Stimulated activated effector memory CD8-positive, alpha-beta T cell treated with anti-CD3 and anti-CD28 coated beads, Interleukin-12 subunit alpha, Interleukin-12 subunit beta, amount 100 ng/mL, for 72 hours (primary cell): ENCODE measurements at regions not wholly inside any gene's neighbourhood (a gene's known extent, or its start where the extent isn't known, plus 50 kb on each side); places are given as distances from the start of the nearest gene placed in this dataset.

ENCODE experiments used
- ATAC-seq: fragments of 150-1000 bp; cut with Tn5 transposase; 2 replicates; pipeline ENCODE4 v1.10.0; 2021
- DNase-seq, 2 donors: peaks; one replicate each; pipeline ENCODE4 v3.0.0; 2021 to 2022; ENCODE audit warnings: low spot score in 2 of 2
- H3K27ac Mint-ChIP-seq: one replicate; pipeline ENCODE4 v1.8.0; 2022; ENCODE audit warnings: mild to moderate bottlenecking, mixed read lengths
- H3K36me3 Mint-ChIP-seq: one replicate; pipeline ENCODE4 v1.8.0; 2022; ENCODE audit warnings: mild to moderate bottlenecking, mixed read lengths
- H3K4me1 Mint-ChIP-seq: one replicate; pipeline ENCODE4 v1.8.0; 2022; ENCODE audit warnings: mixed read lengths
- H3K4me3 Mint-ChIP-seq: one replicate; pipeline ENCODE4 v1.8.0; 2022; ENCODE audit warnings: mild to moderate bottlenecking, mixed read lengths
- H3K9me3 Mint-ChIP-seq: one replicate; pipeline ENCODE4 v1.8.0; 2022; ENCODE audit warnings: mixed read lengths

- H3K4me1 Mint-ChIP-seq: no peaks in the 10 kb centered on the region
- no peak overlapping the region for H3K27ac Mint-ChIP-seq
- ATAC-seq: no peak
- H3K4me3 Mint-ChIP-seq: no peak overlapping the region
- H3K9me3 Mint-ChIP-seq: peaks cover 5% of the 10 kb centered on the region
- no peak for DNase-seq
- H3K36me3 Mint-ChIP-seq: no peaks in the 10 kb centered on the region
These were observed 301.4 kb downstream of the AHR start for GRCh38 chr7:17599733-17600339.

GRCh38 chr7:17600340-17600752 is 301.9 kb downstream of the AHR start:
- H3K4me3 Mint-ChIP-seq: no peak overlapping the region
- no peak overlapping the region for H3K27ac Mint-ChIP-seq
- no peaks in the 10 kb centered on the region for H3K4me1 Mint-ChIP-seq
- ATAC-seq (peak; percentile 16), DNase-seq (no peak)
- no peaks in the 10 kb centered on the region for H3K36me3 Mint-ChIP-seq
- peaks cover 8% of the 10 kb centered on the region for H3K9me3 Mint-ChIP-seq

GRCh38 chr7:17601921-17602320 is 303.5 kb downstream of the AHR start:
- Mint-ChIP-seq H3K9me3 (peaks cover 8% of the 10 kb centered on the region), H3K4me1 (no peaks in the 10 kb centered on the region), H3K4me3 (no peak overlapping the region), H3K27ac (no peak overlapping the region), H3K36me3 (no peaks in the 10 kb centered on the region)
- DNase-seq: no peak
- no peak for ATAC-seq

GRCh38 chr7:17608114-17608833 is 309.8 kb downstream of the AHR start:
- DNase-seq (no peak), ATAC-seq (no peak)
- Mint-ChIP-seq H3K4me3 (no peak overlapping the region), H3K27ac (no peak overlapping the region), H3K9me3 (peaks cover 8% of the 10 kb centered on the region), H3K4me1 (no peaks in the 10 kb centered on the region), H3K36me3 (no peaks in the 10 kb centered on the region)

- H3K4me1 Mint-ChIP-seq: no peaks in the 10 kb centered on the region
- ATAC-seq: no peak
- H3K4me3 Mint-ChIP-seq: no peak overlapping the region
- no peak overlapping the region for H3K27ac Mint-ChIP-seq
- H3K36me3 Mint-ChIP-seq: no peaks in the 10 kb centered on the region
- H3K9me3 Mint-ChIP-seq: no peaks in the 10 kb centered on the region
- no peak for DNase-seq
These were observed 313.2 kb downstream of the AHR start for GRCh38 chr7:17611611-17612010.

GRCh38 chr7:17613338-17614041 is 315.0 kb downstream of the AHR start:
- Mint-ChIP-seq H3K4me3 (no peak overlapping the region), H3K27ac (no peak overlapping the region), H3K36me3 (no peaks in the 10 kb centered on the region), H3K4me1 (no peaks in the 10 kb centered on the region), H3K9me3 (no peaks in the 10 kb centered on the region)
- DNase-seq: no peak
- peak; percentile 52 for ATAC-seq

- no peaks in the 10 kb centered on the region for H3K9me3 Mint-ChIP-seq
- no peaks in the 10 kb centered on the region for H3K4me1 Mint-ChIP-seq
- DNase-seq: no peak
- no peak for ATAC-seq
- no peak overlapping the region for H3K27ac Mint-ChIP-seq
- H3K36me3 Mint-ChIP-seq: no peaks in the 10 kb centered on the region
- no peak overlapping the region for H3K4me3 Mint-ChIP-seq
These were observed 318.9 kb downstream of the AHR start for GRCh38 chr7:17617380-17617779.

- Mint-ChIP-seq H3K36me3 (no peaks in the 10 kb centered on the region), H3K27ac (no peak overlapping the region), H3K9me3 (no peaks in the 10 kb centered on the region), H3K4me1 (no peaks in the 10 kb centered on the region), H3K4me3 (no peak overlapping the region)
- ATAC-seq: no peak
- DNase-seq: no peak
These were observed 319.6 kb downstream of the AHR start for GRCh38 chr7:17617857-17618651.

GRCh38 chr7:17618652-17618974 is 320.2 kb downstream of the AHR start:
- no peak overlapping the region for H3K4me3 Mint-ChIP-seq
- DNase-seq (no peak), ATAC-seq (no peak)
- H3K27ac Mint-ChIP-seq: no peak overlapping the region
- no peaks in the 10 kb centered on the region for H3K4me1 Mint-ChIP-seq
- H3K36me3 Mint-ChIP-seq: no peaks in the 10 kb centered on the region
- no peaks in the 10 kb centered on the region for H3K9me3 Mint-ChIP-seq

- no peaks in the 10 kb centered on the region for H3K9me3 Mint-ChIP-seq
- H3K4me1 Mint-ChIP-seq: no peaks in the 10 kb centered on the region
- H3K4me3 Mint-ChIP-seq: no peak overlapping the region
- ATAC-seq (no peak), DNase-seq (no peak)
- H3K36me3 Mint-ChIP-seq: no peaks in the 10 kb centered on the region
- no peak overlapping the region for H3K27ac Mint-ChIP-seq
These were observed 320.9 kb downstream of the AHR start for GRCh38 chr7:17619196-17619818.

GRCh38 chr7:17620566-17620965 is 319.7 kb downstream of the SNX13 start:
- Mint-ChIP-seq H3K9me3 (no peaks in the 10 kb centered on the region), H3K4me1 (no peaks in the 10 kb centered on the region), H3K4me3 (no peak overlapping the region), H3K27ac (no peak overlapping the region), H3K36me3 (no peaks in the 10 kb centered on the region)
- ATAC-seq (no peak), DNase-seq (no peak)

GRCh38 chr7:17622451-17622850 is 317.8 kb downstream of the SNX13 start:
- Mint-ChIP-seq H3K4me1 (no peaks in the 10 kb centered on the region), H3K36me3 (no peaks in the 10 kb centered on the region), H3K27ac (no peak overlapping the region), H3K9me3 (no peaks in the 10 kb centered on the region), H3K4me3 (no peak overlapping the region)
- ATAC-seq: no peak
- DNase-seq: no peak

GRCh38 chr7:17623546-17624185 is 316.6 kb downstream of the SNX13 start:
- no peaks in the 10 kb centered on the region for H3K9me3 Mint-ChIP-seq
- no peaks in the 10 kb centered on the region for H3K4me1 Mint-ChIP-seq
- ATAC-seq (no peak), DNase-seq (no peak)
- H3K4me3 Mint-ChIP-seq: no peak overlapping the region
- H3K36me3 Mint-ChIP-seq: no peaks in the 10 kb centered on the region
- no peak overlapping the region for H3K27ac Mint-ChIP-seq

- Mint-ChIP-seq H3K36me3 (no peaks in the 10 kb centered on the region), H3K9me3 (no peaks in the 10 kb centered on the region), H3K4me3 (no peak overlapping the region), H3K4me1 (no peaks in the 10 kb centered on the region), H3K27ac (no peak overlapping the region)
- DNase-seq: no peak
- no peak for ATAC-seq
These were observed 315.9 kb downstream of the SNX13 start for GRCh38 chr7:17624379-17624778.

- H3K4me3 Mint-ChIP-seq: no peak overlapping the region
- no peaks in the 10 kb centered on the region for H3K4me1 Mint-ChIP-seq
- H3K9me3 Mint-ChIP-seq: no peaks in the 10 kb centered on the region
- peak; percentile 82 for ATAC-seq
- DNase-seq: no peak
- no peaks in the 10 kb centered on the region for H3K36me3 Mint-ChIP-seq
- no peak overlapping the region for H3K27ac Mint-ChIP-seq
These were observed 315.3 kb downstream of the SNX13 start for GRCh38 chr7:17625043-17625442.
